ENCODE measurements at regions not wholly inside any gene's neighbourhood (a gene's known extent, or its start where the extent isn't known, plus 50 kb on each side); places are given as distances from the start of the nearest gene placed in this dataset.

DNA sequence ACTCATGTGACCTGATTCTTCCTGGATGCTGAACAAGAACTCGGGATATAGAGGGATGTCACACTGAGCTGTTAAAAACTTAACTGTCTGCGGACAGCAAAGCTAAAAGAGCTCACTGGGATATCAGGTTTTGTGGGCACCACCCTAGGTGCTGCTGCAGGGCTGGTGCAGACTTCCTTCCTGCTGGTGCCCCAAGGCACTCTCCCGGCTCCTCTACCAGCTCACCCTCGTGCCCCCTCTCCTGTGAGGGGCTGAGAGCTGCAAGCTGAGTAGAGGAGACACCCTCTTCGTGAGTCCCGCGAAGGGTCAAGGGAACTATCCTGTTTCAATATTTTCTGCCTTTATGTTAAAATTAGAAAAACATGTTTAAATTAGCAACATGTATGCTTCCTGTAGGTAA, 1475.7 kb downstream of the EFNB2 start:
- Histone ChIP-seq H3K27ac (ENCODE audit: insufficient read depth, low read length) (no peak overlapping the region), H3K27me3 (ENCODE audit: control insufficient read depth, insufficient read depth, low read length) (no peaks in the 10 kb centered on the region), H3K79me1 (ENCODE audit: low read depth in 1 of 2, low read length in 2 of 2) (no peaks in the 10 kb centered on the region), H2BK5ac (ENCODE audit: low read depth, low read length, poor library complexity, severe bottlenecking) (no peak overlapping the region), H3K9me1 (ENCODE audit: insufficient read depth, low read length) (no peaks in the 10 kb centered on the region), H2AFZ (replicated peaks; ENCODE audit: low read length, poor library complexity) (no peak overlapping the region), H3K4me3 (ENCODE audit: insufficient read depth, low read depth, low read length) (no peak overlapping the region), H2BK15ac (ENCODE audit: low read depth, low read length) (no peak overlapping the region), H3K18ac (ENCODE audit: low read depth, low read length) (no peak overlapping the region), H4K5ac (ENCODE audit: low read depth, low read length) (no peak overlapping the region), H2BK120ac (ENCODE audit: low read depth, low read length) (no peak overlapping the region), H4K91ac (ENCODE audit: insufficient read depth, low read depth, low read length) (no peak overlapping the region), H2AK9ac (replicated peaks; ENCODE audit: low read depth, low read length, poor library complexity) (no peak overlapping the region), H2AK5ac (ENCODE audit: low read depth, low read length) (no peak overlapping the region), H3K23ac (ENCODE audit: low read depth, low read length) (no peak overlapping the region), H3K9ac (ENCODE audit: low read depth, low read length) (no peak overlapping the region), H3K36me3 (ENCODE audit: control insufficient read depth, insufficient read depth, low read length) (no peaks in the 10 kb centered on the region), H4K20me1 (ENCODE audit: insufficient read depth, low read length) (no peaks in the 10 kb centered on the region), H3K4me2 (ENCODE audit: low read depth, low read length) (no peak overlapping the region), H3K4ac (ENCODE audit: low read depth, low read length) (no peak overlapping the region), H3K9me3 (ENCODE audit: control insufficient read depth, insufficient read depth, low read length) (no peaks in the 10 kb centered on the region), H4K8ac (ENCODE audit: low read depth in 2 of 2, low read length in 2 of 2) (no peak overlapping the region), H3K56ac (ENCODE audit: extremely low read depth, insufficient read depth, low read length) (no peak overlapping the region), H2BK20ac (ENCODE audit: low read depth, low read length) (no peak overlapping the region), H3K4me1 (ENCODE audit: control insufficient read depth, insufficient read depth, low read length) (no peaks in the 10 kb centered on the region), H3K14ac (replicated peaks; ENCODE audit: low read depth, low read length) (no peak overlapping the region)
- POLR2A ChIA-PET (ENCODE audit: unreplicated experiment): no interaction called here
- CTCF ChIA-PET: no interaction called here
- intact Hi-C loops (cut with micrococcal nuclease): no loop called here
- in situ Hi-C loops (cut with MboI; ENCODE audit: low sequenced_read_pairs): no loop called here
- dilution Hi-C loops (cut with HindIII; ENCODE audit: low sequenced_read_pairs, unreplicated experiment): no loop called here
- BruUV-seq (replicated peaks): no TSS peak
- no peak for ATAC-seq (ENCODE audit: low read depth)
- no peak for DNase-seq
- no peak for TF ChIP-seq POLR2A (IDR thresholded peaks at IDR 0.05; ENCODE audit: low read depth, low read length)
- no peak for TF ChIP-seq MAFK (IDR thresholded peaks at IDR 0.05; ENCODE audit: low read depth, low read length)
- no peak for TF ChIP-seq BHLHE40 (IDR thresholded peaks at IDR 0.05; ENCODE audit: low read depth, low read length)
- TF ChIP-seq NFE2L2 (IDR thresholded peaks at IDR 0.05; ENCODE audit: low read depth, low read length): no peak
- TF ChIP-seq, protein P1, sequence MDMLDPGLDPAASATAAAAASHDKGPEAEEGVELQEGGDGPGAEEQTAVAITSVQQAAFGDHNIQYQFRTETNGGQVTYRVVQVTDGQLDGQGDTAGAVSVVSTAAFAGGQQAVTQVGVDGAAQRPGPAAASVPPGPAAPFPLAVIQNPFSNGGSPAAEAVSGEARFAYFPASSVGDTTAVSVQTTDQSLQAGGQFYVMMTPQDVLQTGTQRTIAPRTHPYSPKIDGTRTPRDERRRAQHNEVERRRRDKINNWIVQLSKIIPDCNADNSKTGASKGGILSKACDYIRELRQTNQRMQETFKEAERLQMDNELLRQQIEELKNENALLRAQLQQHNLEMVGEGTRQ (IDR thresholded peaks at IDR 0.05; ENCODE audit: low read depth, low read length): no peak
- 60% methylated on average over 2 of the region's 7 CpGs; no CpG with 5 or more reads in 1 of the 2 experiments for WGBS, 2 experiments (ENCODE audit: extremely low coverage in 2 of 2, insufficient read length in 1 of 2)

Data from IMR-90 (cell line).